Esophagus squamous epithelium (tissue), 5 donors: ENCODE measurements at regions not wholly inside any gene's neighbourhood (a gene's known extent, or its start where the extent isn't known, plus 50 kb on each side); places are given as distances from the start of the nearest gene placed in this dataset.
A peak's percentile ranks its signal among the peaks of the same experiment; 100 is the strongest.

ENCODE experiments used
- DNase-seq: peaks from one replicate; lab custom pipeline; 2025; lab: John Stamatoyannopoulos, UW
- H3K27ac ChIP-seq, 4 donors: fragments of 200-600 bp; sonication (generic); one replicate each; pipeline ENCODE4 v1.5.1; 2016 to 2019; ENCODE audit warnings: mild to moderate bottlenecking in 1 of 4
- H3K27me3 ChIP-seq, 4 donors: fragments of 200-600 bp; sonication (generic); 1 replicate in 3 of 4; 2 replicates in 1 of 4; pipeline versions ENCODE4 v1.5.1 to v1.6.0; 2017 to 2021; ENCODE audit warnings: antibody characterized with exemption in 1 of 4
- H3K36me3 ChIP-seq, 3 donors: fragments of 200-600 bp; sonication (generic); one replicate each; pipeline ENCODE4 v1.5.1; 2016 to 2019
- H3K4me1 ChIP-seq, 3 donors: fragments of 200-600 bp; sonication (generic); one replicate each; pipeline ENCODE4 v1.5.1; 2017 to 2019
- H3K4me3 ChIP-seq, 4 donors: fragments of 200-600 bp; sonication (generic); 1 replicate in 3 of 4; 2 replicates in 1 of 4; pipeline ENCODE4 v1.5.1; 2016 to 2019; ENCODE audit warnings: mild to moderate bottlenecking in 2 of 4, moderate library complexity in 1 of 4
- H3K9me3 ChIP-seq, 3 donors: fragments of 200-600 bp; sonication (generic); one replicate each; pipeline ENCODE4 v1.5.1; 2016 to 2019
- CTCF ChIP-seq, 6 experiments: fragments of 450-650 bp in 4 of 6; fragments of 200-600 bp in 2 of 6; sonication (generic) in 2 of 6; IDR thresholded peaks; one replicate each; pipeline ENCODE4 v1.5.1; 2016 to 2019; ENCODE audit warnings: antibody characterized with exemption in 6 of 6, mild to moderate bottlenecking in 4 of 6, moderate library complexity in 4 of 6
- POLR2A ChIP-seq, 4 donors: fragments of 450-650 bp; IDR thresholded peaks; one replicate each; pipeline ENCODE4 v1.6.1; 2017; ENCODE audit warnings: antibody characterized with exemption in 4 of 4, mild to moderate bottlenecking in 4 of 4, moderate library complexity in 3 of 4
- WGBS, 2 donors: methylation state at CpG; one replicate each; pipeline ENCODE4 v1.1.5; 2018; 5-methylcytosine and 5-hydroxymethylcytosine counted together
- intact Hi-C: fragments of 100-400 bp; cut with DNase I; formaldehyde crosslinking; loops from one replicate; pipeline ENCODE4 v1.15.0; 2022
- donor health status: DM: yes; HTN: yes; CAD: no.

DNA sequence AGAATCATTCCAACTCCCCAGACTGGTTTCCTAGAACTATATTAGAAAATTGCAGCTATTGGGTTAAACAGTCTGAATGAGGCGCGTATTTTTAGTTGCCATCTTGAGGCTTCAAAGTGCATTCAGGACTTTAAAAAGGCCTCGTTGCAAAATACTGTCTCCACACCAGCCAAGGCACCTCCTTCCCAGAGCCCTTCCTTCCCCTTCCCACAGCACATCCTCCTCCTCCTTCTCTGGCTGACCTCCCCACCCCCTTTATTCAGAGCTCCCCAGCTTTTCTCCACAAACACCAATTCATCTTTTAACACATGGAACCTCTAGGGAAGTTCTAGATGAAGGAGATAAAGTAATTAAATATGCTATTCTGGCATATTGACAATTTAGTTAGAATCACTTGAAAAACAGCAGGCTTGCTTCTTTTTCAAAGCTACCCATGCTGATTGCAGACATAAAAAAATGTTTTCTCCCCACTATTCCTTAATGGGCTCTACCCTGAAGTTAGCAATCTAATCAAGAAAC is 90.3 kb downstream of the RTP5 start:
- TF ChIP-seq CTCF (IDR thresholded peaks at IDR 0.05) (no peak), POLR2A (IDR thresholded peaks at IDR 0.05) (no peak)
- Histone ChIP-seq H3K27ac (no peak overlapping the region), H3K4me1 (no peaks in the 10 kb centered on the region), H3K36me3 (no peaks in the 10 kb centered on the region), H3K9me3 (no peaks in the 10 kb centered on the region), H3K4me3 (no peak overlapping the region), H3K27me3 (no peaks in the 10 kb centered on the region)
- intact Hi-C loops = no loop called here
- 63 to 70% methylated on average over 3 of the region's 3 CpGs for WGBS, 2 donors
- no peak for DNase-seq

- intact Hi-C loops = no loop called here
- H3K4me3 ChIP-seq = no peak overlapping the region
- DNase-seq = no peak
- no peak overlapping the region for H3K27ac ChIP-seq
- no peaks in the 10 kb centered on the region for H3K27me3 ChIP-seq
- WGBS, 2 donors = 92 to 98% methylated on average over 6 to 9 of the region's 9 CpGs
- no peaks in the 10 kb centered on the region for H3K9me3 ChIP-seq
- peaks cover 0 to 11% (median 0%) of the 10 kb centered on the region in 3 donors for H3K4me1 ChIP-seq
- no peak for TF ChIP-seq CTCF (IDR thresholded peaks at IDR 0.05)
- no peak for TF ChIP-seq POLR2A (IDR thresholded peaks at IDR 0.05)
- no peaks in the 10 kb centered on the region for H3K36me3 ChIP-seq
Observed at GRCh38 chr2:241961454-241961853, 91.9 kb downstream of the RTP5 start.

DNA sequence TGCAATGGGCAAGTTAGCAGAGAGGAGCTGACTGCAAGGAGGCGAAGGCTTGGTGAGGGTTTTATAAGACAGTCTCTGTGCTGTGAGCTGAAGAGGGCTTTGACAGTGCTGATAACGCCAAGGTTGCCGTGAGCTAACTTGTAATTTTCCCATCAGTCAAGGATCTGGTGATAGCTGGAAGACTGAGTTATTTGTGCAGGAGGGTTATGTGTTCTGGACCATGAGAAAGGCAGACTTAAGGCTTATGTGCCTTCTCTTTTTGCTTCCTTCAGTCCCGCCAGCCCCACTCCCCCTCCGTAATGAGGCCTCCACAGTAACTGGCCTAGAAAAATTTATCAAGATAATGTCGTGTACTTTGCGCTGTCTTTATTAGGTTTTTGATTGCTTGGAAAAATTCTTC is 94.6 kb downstream of the RTP5 start:
- Histone ChIP-seq H3K9me3 (no peaks in the 10 kb centered on the region), H3K27me3 (no peaks in the 10 kb centered on the region), H3K4me3 (no peak overlapping the region), H3K27ac (no peak overlapping the region), H3K4me1 (peaks cover 0 to 11% (median 0%) of the 10 kb centered on the region in 3 donors), H3K36me3 (no peaks in the 10 kb centered on the region)
- DNase-seq = no peak
- intact Hi-C loops = no loop called here
- 84 to 88% methylated on average over 7 of the region's 7 CpGs for WGBS, 2 donors
- TF ChIP-seq CTCF (IDR thresholded peaks at IDR 0.05) = no peak
- TF ChIP-seq POLR2A (IDR thresholded peaks at IDR 0.05) = no peak

- H3K36me3 ChIP-seq = no peaks in the 10 kb centered on the region
- TF ChIP-seq POLR2A (IDR thresholded peaks at IDR 0.05) (peak in 1 of 4 donors; percentile 11), CTCF (IDR thresholded peaks at IDR 0.05) (no peak)
- H3K27me3 ChIP-seq = no peaks in the 10 kb centered on the region
- H3K9me3 ChIP-seq = no peaks in the 10 kb centered on the region
- intact Hi-C loops = no loop called here
- peak overlapping the region in 1 of 4 donors; percentile 40 for H3K4me3 ChIP-seq
- no peak for DNase-seq
- H3K27ac ChIP-seq = peak overlapping the region in 2 of 4 donors; percentile 10 to 39
- H3K4me1 ChIP-seq = peaks cover 0 to 11% (median 0%) of the 10 kb centered on the region in 3 donors
- WGBS, 2 donors = 29 to 35% methylated on average over 9 to 11 of the region's 11 CpGs
Observed at GRCh38 chr2:241965931-241966412, 96.4 kb downstream of the RTP5 start.

- 87 to 92% methylated on average over 8 of the region's 16 CpGs for WGBS, 2 donors
- H3K4me3 ChIP-seq = no peak overlapping the region
- H3K9me3 ChIP-seq = no peaks in the 10 kb centered on the region
- intact Hi-C loops = no loop called here
- DNase-seq = no peak
- no peak overlapping the region for H3K27ac ChIP-seq
- H3K4me1 ChIP-seq = peaks cover 0 to 11% (median 0%) of the 10 kb centered on the region in 3 donors
- H3K27me3 ChIP-seq = no peaks in the 10 kb centered on the region
- H3K36me3 ChIP-seq = no peaks in the 10 kb centered on the region
- TF ChIP-seq POLR2A (IDR thresholded peaks at IDR 0.05) (no peak), CTCF (IDR thresholded peaks at IDR 0.05) (no peak)
Observed at GRCh38 chr2:241966647-241967466, 97.3 kb downstream of the RTP5 start.
